ENCODE measurements at regions not wholly inside any gene's neighbourhood (a gene's known extent, or its start where the extent isn't known, plus 50 kb on each side); places are given as distances from the start of the nearest gene placed in this dataset.

GRCh38 chr11:87405356-87405755, 367.6 kb downstream of the TMEM135 start:
- TF ChIP-seq POLR2A (IDR thresholded peaks at IDR 0.05) (no peak), CTCF (IDR thresholded peaks at IDR 0.05) (no peak)
